ENCODE measurements at regions not wholly inside any gene's neighbourhood (a gene's known extent, or its start where the extent isn't known, plus 50 kb on each side); places are given as distances from the start of the nearest gene placed in this dataset.

- Histone ChIP-seq H3K4me3 (no peak overlapping the region), H3K9me2 (ENCODE audit: insufficient read depth) (peaks cover 5% of the 10 kb centered on the region; the same call in 1 of the 2 replicates), H3K4me1 (ENCODE audit: insufficient read depth) (no peaks in the 10 kb centered on the region), H3K27me3 (ENCODE audit: insufficient read depth) (no peaks in the 10 kb centered on the region), H4K20me1 (replicated peaks; ENCODE audit: insufficient read depth) (no peaks in the 10 kb centered on the region), H3K27ac (ENCODE audit: low read depth) (no peak overlapping the region), H3F3A (replicated peaks; ENCODE audit: low read depth) (no peaks in the 10 kb centered on the region), H2AFZ (no peak overlapping the region), H3K79me2 (replicated peaks; ENCODE audit: insufficient read depth) (no peaks in the 10 kb centered on the region), H3K36me3 (ENCODE audit: insufficient read depth) (no peaks in the 10 kb centered on the region), H3K4me2 (no peak overlapping the region)
- DNase-seq (ENCODE audit: low spot score) (no peak), ATAC-seq (no peak)
- Mint-ChIP-seq H3K27ac (no peak overlapping the region), H3K36me3 (ENCODE audit: low read depth) (no peaks in the 10 kb centered on the region), H3K4me3 (no peak overlapping the region), H3K9me3 (no peaks in the 10 kb centered on the region), H3K27me3 (ENCODE audit: insufficient read depth, low read depth, poor library complexity) (no peaks in the 10 kb centered on the region), H3K4me1 (peaks cover 9% of the 10 kb centered on the region; the same call in 2 of the 3 replicates)
- TF ChIP-seq, protein P1, sequence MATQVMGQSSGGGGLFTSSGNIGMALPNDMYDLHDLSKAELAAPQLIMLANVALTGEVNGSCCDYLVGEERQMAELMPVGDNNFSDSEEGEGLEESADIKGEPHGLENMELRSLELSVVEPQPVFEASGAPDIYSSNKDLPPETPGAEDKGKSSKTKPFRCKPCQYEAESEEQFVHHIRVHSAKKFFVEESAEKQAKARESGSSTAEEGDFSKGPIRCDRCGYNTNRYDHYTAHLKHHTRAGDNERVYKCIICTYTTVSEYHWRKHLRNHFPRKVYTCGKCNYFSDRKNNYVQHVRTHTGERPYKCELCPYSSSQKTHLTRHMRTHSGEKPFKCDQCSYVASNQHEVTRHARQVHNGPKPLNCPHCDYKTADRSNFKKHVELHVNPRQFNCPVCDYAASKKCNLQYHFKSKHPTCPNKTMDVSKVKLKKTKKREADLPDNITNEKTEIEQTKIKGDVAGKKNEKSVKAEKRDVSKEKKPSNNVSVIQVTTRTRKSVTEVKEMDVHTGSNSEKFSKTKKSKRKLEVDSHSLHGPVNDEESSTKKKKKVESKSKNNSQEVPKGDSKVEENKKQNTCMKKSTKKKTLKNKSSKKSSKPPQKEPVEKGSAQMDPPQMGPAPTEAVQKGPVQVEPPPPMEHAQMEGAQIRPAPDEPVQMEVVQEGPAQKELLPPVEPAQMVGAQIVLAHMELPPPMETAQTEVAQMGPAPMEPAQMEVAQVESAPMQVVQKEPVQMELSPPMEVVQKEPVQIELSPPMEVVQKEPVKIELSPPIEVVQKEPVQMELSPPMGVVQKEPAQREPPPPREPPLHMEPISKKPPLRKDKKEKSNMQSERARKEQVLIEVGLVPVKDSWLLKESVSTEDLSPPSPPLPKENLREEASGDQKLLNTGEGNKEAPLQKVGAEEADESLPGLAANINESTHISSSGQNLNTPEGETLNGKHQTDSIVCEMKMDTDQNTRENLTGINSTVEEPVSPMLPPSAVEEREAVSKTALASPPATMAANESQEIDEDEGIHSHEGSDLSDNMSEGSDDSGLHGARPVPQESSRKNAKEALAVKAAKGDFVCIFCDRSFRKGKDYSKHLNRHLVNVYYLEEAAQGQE (IDR thresholded peaks at IDR 0.05; ENCODE audit: unreplicated experiment), result no peak
- no peak for TF ChIP-seq ZNF114 (CRISPR knock-in tag; IDR thresholded peaks at IDR 0.05)
- no peak for TF ChIP-seq ZNF331 (CRISPR knock-in tag; IDR thresholded peaks at IDR 0.05; ENCODE audit: low read depth)
- TF ChIP-seq ZNF462 (CRISPR knock-in tag; IDR thresholded peaks at IDR 0.05), result no peak
- no peak for TF ChIP-seq NANOG (IDR thresholded peaks at IDR 0.05; ENCODE audit: borderline replicate concordance)
- TF ChIP-seq, protein P2, sequence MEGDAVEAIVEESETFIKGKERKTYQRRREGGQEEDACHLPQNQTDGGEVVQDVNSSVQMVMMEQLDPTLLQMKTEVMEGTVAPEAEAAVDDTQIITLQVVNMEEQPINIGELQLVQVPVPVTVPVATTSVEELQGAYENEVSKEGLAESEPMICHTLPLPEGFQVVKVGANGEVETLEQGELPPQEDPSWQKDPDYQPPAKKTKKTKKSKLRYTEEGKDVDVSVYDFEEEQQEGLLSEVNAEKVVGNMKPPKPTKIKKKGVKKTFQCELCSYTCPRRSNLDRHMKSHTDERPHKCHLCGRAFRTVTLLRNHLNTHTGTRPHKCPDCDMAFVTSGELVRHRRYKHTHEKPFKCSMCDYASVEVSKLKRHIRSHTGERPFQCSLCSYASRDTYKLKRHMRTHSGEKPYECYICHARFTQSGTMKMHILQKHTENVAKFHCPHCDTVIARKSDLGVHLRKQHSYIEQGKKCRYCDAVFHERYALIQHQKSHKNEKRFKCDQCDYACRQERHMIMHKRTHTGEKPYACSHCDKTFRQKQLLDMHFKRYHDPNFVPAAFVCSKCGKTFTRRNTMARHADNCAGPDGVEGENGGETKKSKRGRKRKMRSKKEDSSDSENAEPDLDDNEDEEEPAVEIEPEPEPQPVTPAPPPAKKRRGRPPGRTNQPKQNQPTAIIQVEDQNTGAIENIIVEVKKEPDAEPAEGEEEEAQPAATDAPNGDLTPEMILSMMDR (conservative IDR thresholded peaks at IDR 0.05; ENCODE audit: low read depth in 2 of 2), result no peak
- TF ChIP-seq JUNB (IDR thresholded peaks at IDR 0.05; ENCODE audit: unreplicated experiment), result no peak
- TF ChIP-seq EZH2 (IDR thresholded peaks at IDR 0.05; ENCODE audit: low read depth, unreplicated experiment), result no peak
- no peak for TF ChIP-seq POLR2AphosphoS5 (IDR thresholded peaks at IDR 0.05; ENCODE audit: low read depth)
- no peak for TF ChIP-seq EZH2phosphoT487 (IDR thresholded peaks at IDR 0.05; ENCODE audit: unreplicated experiment)
- TF ChIP-seq CREB1 (CRISPR knock-in tag; IDR thresholded peaks at IDR 0.05; ENCODE audit: low read depth), result no peak
- TF ChIP-seq, protein P3, sequence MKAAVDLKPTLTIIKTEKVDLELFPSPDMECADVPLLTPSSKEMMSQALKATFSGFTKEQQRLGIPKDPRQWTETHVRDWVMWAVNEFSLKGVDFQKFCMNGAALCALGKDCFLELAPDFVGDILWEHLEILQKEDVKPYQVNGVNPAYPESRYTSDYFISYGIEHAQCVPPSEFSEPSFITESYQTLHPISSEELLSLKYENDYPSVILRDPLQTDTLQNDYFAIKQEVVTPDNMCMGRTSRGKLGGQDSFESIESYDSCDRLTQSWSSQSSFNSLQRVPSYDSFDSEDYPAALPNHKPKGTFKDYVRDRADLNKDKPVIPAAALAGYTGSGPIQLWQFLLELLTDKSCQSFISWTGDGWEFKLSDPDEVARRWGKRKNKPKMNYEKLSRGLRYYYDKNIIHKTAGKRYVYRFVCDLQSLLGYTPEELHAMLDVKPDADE (IDR thresholded peaks at IDR 0.05), result no peak
- TF ChIP-seq STAT1 (IDR thresholded peaks at IDR 0.05; ENCODE audit: unreplicated experiment), result no peak
Measured at GRCh38 chr7:137096607-137097006, 228.2 kb downstream of the CHRM2 start.
